BJ (cell line): ENCODE measurements at regions not wholly inside any gene's neighbourhood (a gene's known extent, or its start where the extent isn't known, plus 50 kb on each side); places are given as distances from the start of the nearest gene placed in this dataset.

Source experiments
- CTCF ChIA-PET: fragments of 350-600 bp; formaldehyde crosslinking; extraction: SDS; loops from one replicate; lab custom pipeline; 2021; ENCODE audit warnings: antibody characterized with exemption, inconsistent platforms; lab: Yijun Ruan, JAX
- POLR2A ChIA-PET: fragments of 300-600 bp; sonication (Branson Sonifier 250); formaldehyde crosslinking; extraction: SDS; loops from one replicate; lab custom pipeline; 2021; ENCODE audit warnings: antibody characterized with exemption; lab: Charles Lee
- DNase-seq: peaks from one replicate; pipeline ENCODE4 v3.0.0-alpha.2; 2011; ENCODE audit warnings: low read depth
- H3K27me3 ChIP-seq: 2 replicates; pipeline ENCODE4 v1.6.0; 2011; ENCODE audit warnings: low read length; ENCODE audit not compliant: control insufficient read depth, insufficient read depth
- H3K36me3 ChIP-seq: 2 replicates; pipeline ENCODE4 v1.5.1; 2011; ENCODE audit warnings: low read length; ENCODE audit not compliant: control insufficient read depth, insufficient read depth
- H3K4me3 ChIP-seq: 2 replicates; pipeline ENCODE4 v1.5.1; 2011; ENCODE audit warnings: low read depth, mild to moderate bottlenecking, control low read depth, low read length
- CTCF ChIP-seq: IDR thresholded peaks from 2 replicates; pipeline ENCODE4 v1.5.1; 2011; ENCODE audit warnings: low read depth, mild to moderate bottlenecking, control low read depth, inconsistent platforms, low read length, moderate library complexity; ENCODE audit not compliant: insufficient read depth

DNA sequence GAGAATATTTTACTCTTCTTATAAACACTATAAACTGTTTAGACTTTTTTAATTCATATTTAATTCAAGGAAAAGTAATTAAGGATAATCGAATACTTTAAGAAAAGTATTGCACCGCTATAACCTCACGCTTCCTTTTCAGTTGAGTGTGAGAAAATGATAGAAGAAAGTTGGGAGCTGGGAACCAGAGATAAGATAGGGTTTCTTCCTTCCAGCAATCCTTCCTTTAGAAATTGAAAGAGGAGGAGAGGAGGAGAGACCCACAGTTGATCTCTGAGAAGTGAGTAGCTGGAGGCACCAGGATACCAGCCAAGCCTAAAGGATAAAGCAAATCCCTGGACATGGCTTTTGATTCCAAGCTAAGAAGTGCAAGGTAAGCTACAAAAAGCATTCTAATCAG is 242.3 kb upstream of the NOCT start:
- Histone ChIP-seq H3K4me3 (no peak overlapping the region), H3K36me3 (no peaks in the 10 kb centered on the region), H3K27me3 (peaks cover 5% of the 10 kb centered on the region; the same call in 1 of the 2 replicates)
- no peak for TF ChIP-seq CTCF
- ChIA-PET POLR2A (no interaction called here), CTCF (interaction anchor here (1.2 kb wide), 1 partner anchor 11 kb away, joined by 3 read pairs; no protein-coding TSS in a partner anchor)
- no peak for DNase-seq

DNA sequence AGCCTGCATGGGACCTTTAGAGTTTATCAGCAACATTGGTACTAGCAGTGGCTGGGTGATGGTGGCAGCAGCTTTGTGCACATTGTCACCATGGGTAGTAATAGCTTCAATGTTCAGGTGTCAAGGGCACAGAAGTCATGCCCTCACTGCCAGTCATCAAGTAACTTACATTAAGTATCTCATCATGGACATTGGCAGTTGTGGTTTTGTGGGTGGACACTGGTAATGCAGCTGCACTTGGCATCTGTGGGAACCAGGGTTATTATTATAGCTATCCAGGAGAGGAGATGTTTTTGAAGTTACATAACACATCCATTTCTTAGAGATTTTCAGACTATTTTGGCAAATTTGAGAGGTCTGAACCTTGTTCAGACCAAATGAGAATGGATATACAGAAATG is 243.2 kb upstream of the NOCT start:
- peaks cover 4% of the 10 kb centered on the region; the same call in 1 of the 2 replicates for H3K27me3 ChIP-seq
- no peak for TF ChIP-seq CTCF
- no peak overlapping the region for H3K4me3 ChIP-seq
- DNase-seq: no peak
- H3K36me3 ChIP-seq: no peaks in the 10 kb centered on the region
- CTCF ChIA-PET: interaction anchor here (1.7 kb wide), 1 partner anchor 99 kb away, joined by 5 read pairs; no protein-coding TSS in a partner anchor
- POLR2A ChIA-PET: no interaction called here

GRCh38 chr4:138770818-138771217 is 244.8 kb upstream of the NOCT start:
- POLR2A ChIA-PET: no interaction called here
- Histone ChIP-seq H3K36me3 (no peaks in the 10 kb centered on the region), H3K27me3 (0 out of 2 replicates have a peak, but pooled peaks cover 2% of the 10 kb centered on the region), H3K4me3 (no peak overlapping the region)
- CTCF ChIA-PET: interaction anchor here (1.7 kb wide), 1 partner anchor 100 kb away, joined by 5 read pairs; no protein-coding TSS in a partner anchor
- no peak for DNase-seq
- no peak for TF ChIP-seq CTCF

- no peaks in the 10 kb centered on the region for H3K27me3 ChIP-seq
- ChIA-PET CTCF (no interaction called here), POLR2A (no interaction called here)
- no peak for TF ChIP-seq CTCF
- H3K4me3 ChIP-seq: no peak overlapping the region
- no peaks in the 10 kb centered on the region for H3K36me3 ChIP-seq
- no peak for DNase-seq
Measured at GRCh38 chr4:138766332-138766731, 249.2 kb upstream of the NOCT start.

DNA sequence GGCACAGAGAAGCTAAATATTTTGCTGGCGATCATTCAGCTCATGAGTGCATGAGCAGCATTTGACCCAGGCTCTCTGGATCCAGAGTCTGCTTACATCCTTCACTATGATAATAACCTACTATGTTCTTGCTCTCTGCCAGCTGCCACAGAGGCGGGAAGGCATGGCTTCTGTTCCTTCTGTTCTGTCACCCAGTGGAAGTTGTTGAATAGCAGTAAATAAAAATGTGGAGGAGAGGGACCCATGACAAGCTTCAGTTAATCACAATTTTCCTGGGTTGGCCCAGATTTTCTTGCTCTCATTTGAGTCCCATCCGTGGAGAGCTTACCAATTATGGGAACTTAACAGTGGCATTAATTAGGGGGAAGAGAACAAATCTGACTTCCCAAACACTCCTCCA is 250.1 kb upstream of the NOCT start:
- CTCF ChIA-PET: interaction anchor here (0.6 to 1.4 kb wide), 2 partner anchors 9 to 13 kb away, joined by 3 to 5 read pairs; no protein-coding TSS in a partner anchor

More for the DNA sequence above, 250.1 kb upstream of the NOCT start:
- POLR2A ChIA-PET: no interaction called here
- H3K27me3 ChIP-seq: no peaks in the 10 kb centered on the region
- H3K4me3 ChIP-seq: no peak overlapping the region
- no peak for TF ChIP-seq CTCF
- no peak for DNase-seq
- no peaks in the 10 kb centered on the region for H3K36me3 ChIP-seq
